ENCODE measurements at regions not wholly inside any gene's neighbourhood (a gene's known extent, or its start where the extent isn't known, plus 50 kb on each side); places are given as distances from the start of the nearest gene placed in this dataset.

GRCh38 chr16:59601452-59601851 is 867.3 kb upstream of the GOT2 start:
- DNase-seq (ENCODE audit: low spot score), result no peak
- Histone ChIP-seq H3K27me3 (no peaks in the 10 kb centered on the region), H3K9me3 (no peaks in the 10 kb centered on the region), H3K4me1 (no peaks in the 10 kb centered on the region), H3K27ac (no peak overlapping the region), H3K4me3 (no peak overlapping the region), H3K36me3 (no peaks in the 10 kb centered on the region)
- TF ChIP-seq, protein P1, sequence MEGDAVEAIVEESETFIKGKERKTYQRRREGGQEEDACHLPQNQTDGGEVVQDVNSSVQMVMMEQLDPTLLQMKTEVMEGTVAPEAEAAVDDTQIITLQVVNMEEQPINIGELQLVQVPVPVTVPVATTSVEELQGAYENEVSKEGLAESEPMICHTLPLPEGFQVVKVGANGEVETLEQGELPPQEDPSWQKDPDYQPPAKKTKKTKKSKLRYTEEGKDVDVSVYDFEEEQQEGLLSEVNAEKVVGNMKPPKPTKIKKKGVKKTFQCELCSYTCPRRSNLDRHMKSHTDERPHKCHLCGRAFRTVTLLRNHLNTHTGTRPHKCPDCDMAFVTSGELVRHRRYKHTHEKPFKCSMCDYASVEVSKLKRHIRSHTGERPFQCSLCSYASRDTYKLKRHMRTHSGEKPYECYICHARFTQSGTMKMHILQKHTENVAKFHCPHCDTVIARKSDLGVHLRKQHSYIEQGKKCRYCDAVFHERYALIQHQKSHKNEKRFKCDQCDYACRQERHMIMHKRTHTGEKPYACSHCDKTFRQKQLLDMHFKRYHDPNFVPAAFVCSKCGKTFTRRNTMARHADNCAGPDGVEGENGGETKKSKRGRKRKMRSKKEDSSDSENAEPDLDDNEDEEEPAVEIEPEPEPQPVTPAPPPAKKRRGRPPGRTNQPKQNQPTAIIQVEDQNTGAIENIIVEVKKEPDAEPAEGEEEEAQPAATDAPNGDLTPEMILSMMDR (IDR thresholded peaks at IDR 0.05), result no peak

DNA sequence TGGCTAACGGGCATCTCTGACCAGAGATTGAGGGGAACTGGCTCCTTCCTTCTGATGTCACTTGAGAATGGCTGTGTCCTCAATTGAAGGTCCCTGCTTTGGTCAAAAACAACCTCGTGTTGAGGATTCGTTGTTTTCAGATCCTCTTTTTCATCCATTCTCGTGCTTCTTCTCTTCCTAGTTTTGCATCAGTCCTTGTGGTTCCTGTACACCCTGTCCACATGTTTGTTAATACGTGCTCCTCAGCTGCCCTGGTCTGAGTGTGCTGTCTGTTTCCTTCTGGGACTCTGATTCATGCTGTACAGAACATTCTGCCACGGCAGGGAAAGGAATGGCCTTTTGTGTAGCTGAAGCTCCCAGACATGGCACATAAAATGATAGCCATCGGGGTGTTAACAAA is 863.2 kb upstream of the GOT2 start:
- no peak for DNase-seq (ENCODE audit: low spot score)
- Histone ChIP-seq H3K9me3 (no peaks in the 10 kb centered on the region), H3K4me3 (no peak overlapping the region), H3K27me3 (no peaks in the 10 kb centered on the region), H3K36me3 (no peaks in the 10 kb centered on the region), H3K4me1 (no peaks in the 10 kb centered on the region), H3K27ac (no peak overlapping the region)
- TF ChIP-seq, protein P1 (IDR thresholded peaks at IDR 0.05), result no peak

- Histone ChIP-seq H3K4me1 (no peaks in the 10 kb centered on the region), H3K4me3 (no peak overlapping the region), H3K9me3 (no peaks in the 10 kb centered on the region), H3K36me3 (no peaks in the 10 kb centered on the region), H3K27ac (no peak overlapping the region), H3K27me3 (no peaks in the 10 kb centered on the region)
- DNase-seq (ENCODE audit: low spot score), result no peak
- TF ChIP-seq, protein P1 (IDR thresholded peaks at IDR 0.05), result no peak
These were observed 862.6 kb upstream of the GOT2 start for GRCh38 chr16:59596693-59597092.

DNA sequence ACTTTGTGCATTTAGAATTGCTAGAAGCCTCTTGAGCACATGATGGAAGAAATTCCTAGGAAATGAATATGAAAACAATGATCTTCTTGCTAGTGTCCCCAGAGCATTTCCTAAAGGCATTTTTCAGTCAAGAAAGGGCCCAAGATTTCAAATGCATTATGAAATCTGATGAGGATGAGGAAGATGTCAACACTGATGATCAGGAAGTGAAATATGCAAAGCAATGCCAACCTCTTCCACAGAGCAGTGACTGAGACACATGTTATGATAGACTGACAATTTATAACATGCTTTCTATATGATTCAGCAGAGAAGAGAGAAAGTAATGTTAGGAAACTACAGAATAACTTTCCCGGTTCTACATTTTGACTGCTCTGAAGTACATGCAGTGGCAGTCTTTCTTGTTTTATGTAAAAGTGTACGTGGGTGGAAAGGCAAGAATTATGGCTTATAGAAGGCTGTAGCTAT is 859.1 kb upstream of the GOT2 start:
- no peak for DNase-seq (ENCODE audit: low spot score)
- TF ChIP-seq, protein P1 (IDR thresholded peaks at IDR 0.05), result no peak

GRCh38 chr16:59591480-59591879 is 857.4 kb upstream of the GOT2 start:
- H3K4me3 ChIP-seq, result no peak overlapping the region
- H3K36me3 ChIP-seq, result no peaks in the 10 kb centered on the region
- no peaks in the 10 kb centered on the region for H3K27me3 ChIP-seq
- no peaks in the 10 kb centered on the region for H3K4me1 ChIP-seq
- H3K27ac ChIP-seq, result no peak overlapping the region
- DNase-seq (ENCODE audit: low spot score), result no peak
- H3K9me3 ChIP-seq, result no peaks in the 10 kb centered on the region
- TF ChIP-seq, protein P1 (IDR thresholded peaks at IDR 0.05), result no peak

More for the DNA sequence above, 859.1 kb upstream of the GOT2 start:
- H3K36me3 ChIP-seq, result no peaks in the 10 kb centered on the region
- no peak overlapping the region for H3K4me3 ChIP-seq
- no peaks in the 10 kb centered on the region for H3K4me1 ChIP-seq
- H3K27ac ChIP-seq, result no peak overlapping the region
- H3K9me3 ChIP-seq, result no peaks in the 10 kb centered on the region
- H3K27me3 ChIP-seq, result no peaks in the 10 kb centered on the region

DNA sequence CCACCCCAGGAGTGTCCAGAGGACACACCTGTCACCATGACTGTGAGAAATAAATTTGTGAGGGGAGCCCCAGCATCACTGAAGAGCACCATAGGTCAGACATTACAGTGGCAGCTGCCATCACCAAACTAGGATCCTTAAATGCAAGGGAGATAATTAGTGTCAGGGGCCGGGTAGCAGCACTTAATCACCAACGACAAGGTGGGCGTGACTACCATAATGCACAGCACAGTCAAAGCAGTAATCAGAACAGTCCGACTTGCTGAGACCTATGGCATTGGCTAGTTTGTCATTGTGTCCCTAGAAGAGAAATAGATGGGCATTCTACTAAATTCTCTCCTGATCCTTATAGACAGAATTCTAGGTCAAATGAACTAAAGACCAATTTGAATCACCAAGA is 856.7 kb upstream of the GOT2 start:
- H3K36me3 ChIP-seq, result no peaks in the 10 kb centered on the region
- no peaks in the 10 kb centered on the region for H3K4me1 ChIP-seq
- H3K4me3 ChIP-seq, result no peak overlapping the region
- no peak overlapping the region for H3K27ac ChIP-seq
- no peak for DNase-seq (ENCODE audit: low spot score)
- H3K27me3 ChIP-seq, result no peaks in the 10 kb centered on the region
- TF ChIP-seq, protein P1 (IDR thresholded peaks at IDR 0.05), result no peak
- H3K9me3 ChIP-seq, result no peaks in the 10 kb centered on the region
